Neural cell (in vitro differentiated cells): ENCODE measurements at regions not wholly inside any gene's neighbourhood (a gene's known extent, or its start where the extent isn't known, plus 50 kb on each side); places are given as distances from the start of the nearest gene placed in this dataset.

ENCODE experiments used
- H2AFZ ChIP-seq: fragments of 200-600, 300-800 bp; sonication (generic), shearing (Covaris generic); 2 replicates; pipeline ENCODE4 v1.6.0; 2014; ENCODE audit warnings: low read depth, mild to moderate bottlenecking, antibody characterized with exemption, low read length, moderate library complexity
- H3F3A ChIP-seq: fragments of 200-600 bp; shearing (Covaris generic); 2 replicates; pipeline ENCODE4 v1.6.1; 2016; ENCODE audit warnings: mild to moderate bottlenecking, moderate library complexity, mixed read lengths, antibody characterized with exemption, low read length; ENCODE audit not compliant: insufficient read depth, poor library complexity, severe bottlenecking
- H3K27ac ChIP-seq: fragments of 200-600, 300-800 bp; sonication (generic), shearing (Covaris generic); 2 replicates; pipeline ENCODE4 v1.5.1; 2014; ENCODE audit warnings: mild to moderate bottlenecking, low read length, moderate library complexity
- H3K27me3 ChIP-seq: fragments of 300-800, 200-600 bp; sonication (generic), shearing (Covaris generic); 2 replicates; pipeline ENCODE4 v1.6.0; 2014; ENCODE audit warnings: mild to moderate bottlenecking, low read depth, low read length, moderate library complexity; ENCODE audit not compliant: insufficient read depth
- H3K36me3 ChIP-seq: fragments of 300-800, 200-600 bp; sonication (generic), shearing (Covaris generic); 2 replicates; pipeline ENCODE4 v1.5.1; 2014; ENCODE audit warnings: mild to moderate bottlenecking, antibody characterized with exemption, low read length, moderate library complexity; ENCODE audit not compliant: insufficient read depth
- H3K4me2 ChIP-seq: fragments of 300-800, 200-600 bp; sonication (generic), shearing (Covaris generic); 2 replicates; pipeline ENCODE4 v1.6.0; 2014; ENCODE audit warnings: mild to moderate bottlenecking, low read length
- H3K4me3 ChIP-seq: fragments of 300-800, 200-600 bp; sonication (generic), shearing (Covaris generic); 2 replicates; pipeline ENCODE4 v1.5.1; 2014; ENCODE audit warnings: mild to moderate bottlenecking, low read length, moderate library complexity
- H3K79me2 ChIP-seq: fragments of 200-600 bp; shearing (Covaris generic); replicated peaks from 2 replicates; pipeline ENCODE4 v1.6.0; 2014; ENCODE audit warnings: mild to moderate bottlenecking, low read length, moderate library complexity; ENCODE audit not compliant: insufficient read depth
- H3K9ac ChIP-seq: fragments of 300-800, 200-600 bp; sonication (generic), shearing (Covaris generic); 2 replicates; pipeline ENCODE4 v1.6.1; 2016; ENCODE audit warnings: mild to moderate bottlenecking, low read length, mixed read lengths
- H3K9me2 ChIP-seq: fragments of 200-600 bp; shearing (Covaris generic); 2 replicates; pipeline ENCODE4 v1.6.1; 2016; ENCODE audit warnings: mild to moderate bottlenecking, low read length, mixed read lengths; ENCODE audit not compliant: insufficient read depth
- H3K9me3 ChIP-seq: fragments of 200-600, 300-800 bp; sonication (generic), shearing (Covaris generic); 2 replicates; pipeline ENCODE4 v1.6.1; 2016; ENCODE audit warnings: mild to moderate bottlenecking, mixed run types, low read length, moderate library complexity, mixed read lengths
- H4K20me1 ChIP-seq: fragments of 200-600 bp; shearing (Covaris generic); 2 replicates; pipeline ENCODE4 v1.6.1; 2016; ENCODE audit warnings: mild to moderate bottlenecking, mixed run types; ENCODE audit not compliant: insufficient read depth
- EP300 ChIP-seq: fragments of 450-650 bp; conservative IDR thresholded peaks from 2 replicates; pipeline ENCODE4 v1.6.1; 2014; ENCODE audit warnings: antibody characterized with exemption, mild to moderate bottlenecking, moderate library complexity; ENCODE audit not compliant: poor library complexity, severe bottlenecking
- EZH2 ChIP-seq: fragments of 200-600, 300-800 bp; shearing (Covaris generic), sonication (generic); IDR thresholded peaks from 2 replicates; pipeline ENCODE4 v1.6.1; 2014; ENCODE audit warnings: antibody characterized with exemption, low read length, borderline replicate concordance, mild to moderate bottlenecking; ENCODE audit not compliant: insufficient read depth, poor library complexity, severe bottlenecking
- MXI1 ChIP-seq: fragments of 450-650 bp; conservative IDR thresholded peaks from 2 replicates; pipeline ENCODE4 v1.6.1; 2014; ENCODE audit warnings: antibody characterized with exemption, mild to moderate bottlenecking; ENCODE audit not compliant: poor library complexity, severe bottlenecking
- POLR2AphosphoS5 ChIP-seq: IDR thresholded peaks from 2 replicates; pipeline ENCODE4 v1.6.1; 2012
- RAD21 ChIP-seq: fragments of 450-650 bp; conservative IDR thresholded peaks from 2 replicates; pipeline ENCODE4 v1.6.1; 2014; ENCODE audit warnings: antibody characterized with exemption, mild to moderate bottlenecking, moderate library complexity
- SMC3 ChIP-seq: fragments of 450-650 bp; conservative IDR thresholded peaks from 2 replicates; pipeline ENCODE4 v1.6.1; 2014; ENCODE audit warnings: antibody characterized with exemption, mild to moderate bottlenecking, moderate library complexity; ENCODE audit not compliant: poor library complexity
- TAF1 ChIP-seq: IDR thresholded peaks from 2 replicates; pipeline ENCODE4 v1.6.1; 2012; ENCODE audit warnings: low read depth
- TF ChIP-seq, protein P1 (sequence below): fragments of 450-650 bp; IDR thresholded peaks from 2 replicates; pipeline ENCODE4 v1.5.1; 2014; ENCODE audit warnings: antibody characterized with exemption, mild to moderate bottlenecking, moderate library complexity; ENCODE audit not compliant: poor library complexity, severe bottlenecking
- TF ChIP-seq, protein P2 (sequence below): IDR thresholded peaks from 2 replicates; pipeline ENCODE4 v1.6.1; 2012; ENCODE audit warnings: borderline replicate concordance

DNA sequence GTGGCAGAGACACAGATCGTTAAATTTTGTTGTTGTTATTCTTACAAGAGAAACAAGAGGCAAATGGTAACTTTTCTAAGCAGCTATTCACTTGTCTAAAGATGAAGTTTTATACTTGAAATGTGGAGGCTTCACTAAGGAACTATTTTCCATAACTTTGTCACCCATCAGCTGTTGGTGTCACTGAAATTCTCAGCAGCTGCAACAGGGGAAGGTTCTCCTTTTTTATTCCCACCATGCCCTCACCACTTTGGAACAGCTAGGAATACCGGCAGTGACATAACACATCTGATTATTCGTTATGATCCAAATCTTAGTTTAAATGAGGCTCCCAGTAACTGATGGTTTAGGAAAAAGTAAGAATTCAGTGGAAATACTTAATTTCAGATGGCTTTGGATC, 147.0 kb upstream of the LEF1 start:
- no peaks in the 10 kb centered on the region for H3F3A ChIP-seq
- no peaks in the 10 kb centered on the region for H3K9me2 ChIP-seq
- TF ChIP-seq TAF1 (no peak), EP300 (no peak), RAD21 (no peak), SMC3 (no peak), MXI1 (no peak), EZH2 (no peak), POLR2AphosphoS5 (no peak)
- TF ChIP-seq, protein P1, sequence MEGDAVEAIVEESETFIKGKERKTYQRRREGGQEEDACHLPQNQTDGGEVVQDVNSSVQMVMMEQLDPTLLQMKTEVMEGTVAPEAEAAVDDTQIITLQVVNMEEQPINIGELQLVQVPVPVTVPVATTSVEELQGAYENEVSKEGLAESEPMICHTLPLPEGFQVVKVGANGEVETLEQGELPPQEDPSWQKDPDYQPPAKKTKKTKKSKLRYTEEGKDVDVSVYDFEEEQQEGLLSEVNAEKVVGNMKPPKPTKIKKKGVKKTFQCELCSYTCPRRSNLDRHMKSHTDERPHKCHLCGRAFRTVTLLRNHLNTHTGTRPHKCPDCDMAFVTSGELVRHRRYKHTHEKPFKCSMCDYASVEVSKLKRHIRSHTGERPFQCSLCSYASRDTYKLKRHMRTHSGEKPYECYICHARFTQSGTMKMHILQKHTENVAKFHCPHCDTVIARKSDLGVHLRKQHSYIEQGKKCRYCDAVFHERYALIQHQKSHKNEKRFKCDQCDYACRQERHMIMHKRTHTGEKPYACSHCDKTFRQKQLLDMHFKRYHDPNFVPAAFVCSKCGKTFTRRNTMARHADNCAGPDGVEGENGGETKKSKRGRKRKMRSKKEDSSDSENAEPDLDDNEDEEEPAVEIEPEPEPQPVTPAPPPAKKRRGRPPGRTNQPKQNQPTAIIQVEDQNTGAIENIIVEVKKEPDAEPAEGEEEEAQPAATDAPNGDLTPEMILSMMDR, result no peak
- TF ChIP-seq, protein P2, sequence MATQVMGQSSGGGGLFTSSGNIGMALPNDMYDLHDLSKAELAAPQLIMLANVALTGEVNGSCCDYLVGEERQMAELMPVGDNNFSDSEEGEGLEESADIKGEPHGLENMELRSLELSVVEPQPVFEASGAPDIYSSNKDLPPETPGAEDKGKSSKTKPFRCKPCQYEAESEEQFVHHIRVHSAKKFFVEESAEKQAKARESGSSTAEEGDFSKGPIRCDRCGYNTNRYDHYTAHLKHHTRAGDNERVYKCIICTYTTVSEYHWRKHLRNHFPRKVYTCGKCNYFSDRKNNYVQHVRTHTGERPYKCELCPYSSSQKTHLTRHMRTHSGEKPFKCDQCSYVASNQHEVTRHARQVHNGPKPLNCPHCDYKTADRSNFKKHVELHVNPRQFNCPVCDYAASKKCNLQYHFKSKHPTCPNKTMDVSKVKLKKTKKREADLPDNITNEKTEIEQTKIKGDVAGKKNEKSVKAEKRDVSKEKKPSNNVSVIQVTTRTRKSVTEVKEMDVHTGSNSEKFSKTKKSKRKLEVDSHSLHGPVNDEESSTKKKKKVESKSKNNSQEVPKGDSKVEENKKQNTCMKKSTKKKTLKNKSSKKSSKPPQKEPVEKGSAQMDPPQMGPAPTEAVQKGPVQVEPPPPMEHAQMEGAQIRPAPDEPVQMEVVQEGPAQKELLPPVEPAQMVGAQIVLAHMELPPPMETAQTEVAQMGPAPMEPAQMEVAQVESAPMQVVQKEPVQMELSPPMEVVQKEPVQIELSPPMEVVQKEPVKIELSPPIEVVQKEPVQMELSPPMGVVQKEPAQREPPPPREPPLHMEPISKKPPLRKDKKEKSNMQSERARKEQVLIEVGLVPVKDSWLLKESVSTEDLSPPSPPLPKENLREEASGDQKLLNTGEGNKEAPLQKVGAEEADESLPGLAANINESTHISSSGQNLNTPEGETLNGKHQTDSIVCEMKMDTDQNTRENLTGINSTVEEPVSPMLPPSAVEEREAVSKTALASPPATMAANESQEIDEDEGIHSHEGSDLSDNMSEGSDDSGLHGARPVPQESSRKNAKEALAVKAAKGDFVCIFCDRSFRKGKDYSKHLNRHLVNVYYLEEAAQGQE, result no peak
- no peaks in the 10 kb centered on the region for H3K36me3 ChIP-seq
- no peaks in the 10 kb centered on the region for H3K79me2 ChIP-seq
- no peak overlapping the region for H3K4me3 ChIP-seq
- H3K27ac ChIP-seq, result no peak overlapping the region
- H3K27me3 ChIP-seq, result no peaks in the 10 kb centered on the region
- no peak overlapping the region for H3K4me2 ChIP-seq
- no peak overlapping the region for H2AFZ ChIP-seq
- no peaks in the 10 kb centered on the region for H3K9me3 ChIP-seq
- no peak overlapping the region for H3K9ac ChIP-seq
- H4K20me1 ChIP-seq, result no peaks in the 10 kb centered on the region

DNA sequence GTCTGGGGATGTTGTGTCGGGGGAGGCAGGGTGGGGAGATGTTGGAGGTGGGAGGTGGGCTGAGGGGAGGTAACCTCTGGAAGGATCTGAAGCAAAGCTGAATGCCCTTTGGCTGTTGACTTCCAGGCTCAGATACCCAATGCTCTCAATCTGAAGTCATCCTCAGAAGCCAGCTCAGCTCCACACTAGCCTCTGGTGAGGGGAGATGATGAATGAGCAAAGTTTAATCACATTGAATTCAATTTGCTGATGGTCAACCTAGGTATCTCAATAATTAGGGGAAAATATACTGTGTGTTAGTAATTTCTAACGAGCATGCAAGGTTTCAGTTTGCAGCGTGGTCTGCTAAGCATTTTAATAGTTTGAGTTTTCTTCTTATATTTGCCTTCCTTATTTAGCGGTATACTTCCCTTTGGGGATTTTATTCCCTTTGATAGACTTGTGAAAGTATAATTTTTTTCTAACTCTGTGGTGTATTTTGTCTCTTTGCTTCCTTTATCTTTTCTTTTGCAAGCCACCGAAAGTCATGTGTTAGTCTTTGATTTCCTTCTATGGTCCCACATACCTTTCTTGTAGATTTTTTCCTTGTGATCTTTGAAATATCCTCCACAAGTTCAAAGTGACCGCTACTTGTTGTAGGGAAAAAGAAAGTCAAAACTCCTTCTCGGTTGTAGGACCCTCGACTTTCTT, 146.3 kb upstream of the LEF1 start:
- H3K4me3 ChIP-seq, result no peak overlapping the region
- no peaks in the 10 kb centered on the region for H3K79me2 ChIP-seq
- TF ChIP-seq TAF1 (no peak), RAD21 (no peak), POLR2AphosphoS5 (no peak)
- no peak overlapping the region for H2AFZ ChIP-seq
- H3K36me3 ChIP-seq, result no peaks in the 10 kb centered on the region
- no peaks in the 10 kb centered on the region for H3F3A ChIP-seq
- no peak overlapping the region for H3K9ac ChIP-seq
- H3K9me2 ChIP-seq, result no peaks in the 10 kb centered on the region
- no peaks in the 10 kb centered on the region for H4K20me1 ChIP-seq
- H3K9me3 ChIP-seq, result no peaks in the 10 kb centered on the region
- H3K27ac ChIP-seq, result no peak overlapping the region
- H3K4me2 ChIP-seq, result no peak overlapping the region
- H3K27me3 ChIP-seq, result no peaks in the 10 kb centered on the region
